GM10248 (cell line): ENCODE measurements at regions not wholly inside any gene's neighbourhood (a gene's known extent, or its start where the extent isn't known, plus 50 kb on each side); places are given as distances from the start of the nearest gene placed in this dataset.

Source experiments
- CTCF ChIA-PET: fragments of 300-600 bp; sonication (Branson Sonifier 250); formaldehyde crosslinking; extraction: SDS; loops from one replicate; lab custom pipeline; 2021; ENCODE audit warnings: antibody characterized with exemption; lab: Yijun Ruan, JAX
- POLR2A ChIA-PET: fragments of 350-650 bp; sonication (Branson Sonifier 250); formaldehyde crosslinking; extraction: SDS; loops from one replicate; lab custom pipeline; 2020; ENCODE audit warnings: antibody characterized with exemption; lab: Yijun Ruan, JAX
- DNase-seq: peaks from one replicate; pipeline ENCODE4 v3.0.0; 2012; ENCODE audit errors: extremely low spot score
- CTCF ChIP-seq: IDR thresholded peaks from 2 replicates; pipeline ENCODE4 v1.5.1; 2012; ENCODE audit warnings: mild to moderate bottlenecking, low read depth; ENCODE audit errors: extremely low read depth, missing control alignments, control extremely low read depth

- ChIA-PET POLR2A (no interaction called here), CTCF (no interaction called here)
- DNase-seq: no peak
- TF ChIP-seq CTCF: no peak
Observed at GRCh38 chr10:64316833-64317232, 795.6 kb downstream of the REEP3 start.

GRCh38 chr10:64320448-64320847 lies 799.2 kb downstream of the REEP3 start:
- CTCF ChIA-PET: no interaction called here
- POLR2A ChIA-PET: no interaction called here
- no peak for DNase-seq
- no peak for TF ChIP-seq CTCF

- no peak for TF ChIP-seq CTCF
- ChIA-PET CTCF (interaction anchor here (2.9 kb wide), 1 partner anchor 14 kb away, joined by 9 read pairs; no protein-coding TSS in a partner anchor), POLR2A (no interaction called here)
- no peak for DNase-seq
Observed at GRCh38 chr10:64329510-64329909, 808.3 kb downstream of the REEP3 start.

- ChIA-PET CTCF (interaction anchor here (2.9 kb wide), 1 partner anchor 11 kb away, joined by 9 read pairs; no protein-coding TSS in a partner anchor), POLR2A (no interaction called here)
- no peak for TF ChIP-seq CTCF
- DNase-seq: no peak
Observed at GRCh38 chr10:64332551-64332950, 811.4 kb downstream of the REEP3 start.

GRCh38 chr10:64334084-64334483 lies 812.9 kb downstream of the REEP3 start:
- DNase-seq: no peak
- POLR2A ChIA-PET: no interaction called here
- CTCF ChIA-PET: no interaction called here
- TF ChIP-seq CTCF: no peak

GRCh38 chr10:64344211-64344610 lies 823.0 kb downstream of the REEP3 start:
- no peak for DNase-seq
- POLR2A ChIA-PET: no interaction called here
- CTCF ChIA-PET: interaction anchor here (1.0 to 2.5 kb wide), 2 partner anchors 13 to 22 kb away, joined by 3 to 9 read pairs; no protein-coding TSS in a partner anchor
- no peak for TF ChIP-seq CTCF

- POLR2A ChIA-PET: no interaction called here
- CTCF ChIA-PET: no interaction called here
- TF ChIP-seq CTCF: no peak
- no peak for DNase-seq
Observed at GRCh38 chr10:64345856-64346255, 824.7 kb downstream of the REEP3 start.
